ENCODE measurements at regions not wholly inside any gene's neighbourhood (a gene's known extent, or its start where the extent isn't known, plus 50 kb on each side); places are given as distances from the start of the nearest gene placed in this dataset.

DNA sequence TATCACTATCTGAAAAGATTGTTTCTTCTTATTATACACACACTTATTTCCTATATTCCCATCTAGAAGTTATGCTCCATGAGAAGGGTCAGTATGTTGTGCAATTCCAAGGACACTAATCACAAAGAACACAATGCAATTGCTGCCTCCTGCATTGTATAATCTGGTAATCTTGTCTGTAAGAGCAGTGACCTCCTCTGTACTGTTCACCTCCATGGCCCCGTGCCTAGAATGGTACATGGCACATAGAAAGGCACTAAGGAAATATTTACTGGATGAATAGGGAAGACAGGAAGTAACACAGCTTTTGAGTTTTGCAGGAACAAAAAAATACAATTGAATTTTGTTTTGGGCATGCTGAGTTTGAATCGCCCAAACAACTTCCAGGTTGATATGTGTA, 214.6 kb upstream of the SALL1 start:
- H3K4me3 Mint-ChIP-seq (ENCODE audit: unreplicated experiment), result no peak overlapping the region
- TF ChIP-seq, protein P1, sequence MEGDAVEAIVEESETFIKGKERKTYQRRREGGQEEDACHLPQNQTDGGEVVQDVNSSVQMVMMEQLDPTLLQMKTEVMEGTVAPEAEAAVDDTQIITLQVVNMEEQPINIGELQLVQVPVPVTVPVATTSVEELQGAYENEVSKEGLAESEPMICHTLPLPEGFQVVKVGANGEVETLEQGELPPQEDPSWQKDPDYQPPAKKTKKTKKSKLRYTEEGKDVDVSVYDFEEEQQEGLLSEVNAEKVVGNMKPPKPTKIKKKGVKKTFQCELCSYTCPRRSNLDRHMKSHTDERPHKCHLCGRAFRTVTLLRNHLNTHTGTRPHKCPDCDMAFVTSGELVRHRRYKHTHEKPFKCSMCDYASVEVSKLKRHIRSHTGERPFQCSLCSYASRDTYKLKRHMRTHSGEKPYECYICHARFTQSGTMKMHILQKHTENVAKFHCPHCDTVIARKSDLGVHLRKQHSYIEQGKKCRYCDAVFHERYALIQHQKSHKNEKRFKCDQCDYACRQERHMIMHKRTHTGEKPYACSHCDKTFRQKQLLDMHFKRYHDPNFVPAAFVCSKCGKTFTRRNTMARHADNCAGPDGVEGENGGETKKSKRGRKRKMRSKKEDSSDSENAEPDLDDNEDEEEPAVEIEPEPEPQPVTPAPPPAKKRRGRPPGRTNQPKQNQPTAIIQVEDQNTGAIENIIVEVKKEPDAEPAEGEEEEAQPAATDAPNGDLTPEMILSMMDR (IDR thresholded peaks at IDR 0.05), result no peak
- no peaks in the 10 kb centered on the region for H3K27me3 Mint-ChIP-seq (ENCODE audit: low read depth)
- H3K27ac Mint-ChIP-seq (ENCODE audit: unreplicated experiment), result no peak overlapping the region
- no peak for DNase-seq (ENCODE audit: low spot score)
- H3K4me1 Mint-ChIP-seq (ENCODE audit: low read depth), result no peaks in the 10 kb centered on the region
- H3K9me3 Mint-ChIP-seq (ENCODE audit: low read depth), result peaks cover 9% of the 10 kb centered on the region
- no peaks in the 10 kb centered on the region for H3K36me3 Mint-ChIP-seq (ENCODE audit: low read depth)

DNA sequence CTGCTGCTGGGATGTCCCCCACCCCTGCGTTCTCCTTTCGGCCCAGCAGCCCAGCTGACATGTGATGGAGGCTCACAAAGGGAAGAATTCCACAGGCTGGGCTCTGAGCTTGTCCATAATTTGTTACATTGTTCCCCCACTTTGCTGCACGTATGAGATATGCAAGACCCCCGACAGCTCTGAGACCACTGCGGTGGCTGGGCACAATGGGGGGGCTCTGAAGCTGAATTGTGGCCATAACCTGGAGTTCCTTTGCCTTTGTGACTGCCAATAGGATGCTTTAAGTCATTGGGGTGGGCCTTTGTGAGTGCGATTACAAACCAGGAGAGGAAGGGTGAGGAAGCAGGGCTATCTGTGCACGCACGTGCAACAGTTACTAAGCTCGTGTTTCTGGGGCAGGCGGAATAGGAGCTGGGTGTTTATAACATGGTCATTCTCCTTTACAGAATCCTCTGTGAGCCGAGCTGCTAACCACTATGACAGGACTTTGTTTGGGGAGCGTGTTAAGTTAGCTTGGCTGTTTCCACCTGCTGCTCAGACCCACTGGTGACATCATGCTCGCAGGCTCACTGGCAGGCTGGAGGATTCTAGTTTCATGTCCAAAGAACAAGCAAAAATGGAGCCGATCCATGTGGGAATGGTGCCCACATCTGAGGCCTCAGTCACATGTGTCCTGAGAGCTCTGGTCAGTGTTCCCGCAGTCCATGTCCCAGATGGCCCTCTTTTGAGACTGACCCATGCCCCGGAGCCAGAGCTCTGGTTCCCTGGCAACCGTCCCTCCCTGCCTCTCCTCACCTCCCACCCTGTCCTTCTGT, 208.3 kb upstream of the SALL1 start:
- no peak overlapping the region for H3K27ac Mint-ChIP-seq (ENCODE audit: unreplicated experiment)
- no peaks in the 10 kb centered on the region for H3K27me3 Mint-ChIP-seq (ENCODE audit: low read depth)
- no peaks in the 10 kb centered on the region for H3K4me1 Mint-ChIP-seq (ENCODE audit: low read depth)
- no peak for DNase-seq (ENCODE audit: low spot score)
- H3K36me3 Mint-ChIP-seq (ENCODE audit: low read depth), result no peaks in the 10 kb centered on the region
- no peak overlapping the region for H3K4me3 Mint-ChIP-seq (ENCODE audit: unreplicated experiment)
- TF ChIP-seq, protein P1 (IDR thresholded peaks at IDR 0.05), result no peak
- H3K9me3 Mint-ChIP-seq (ENCODE audit: low read depth), result no peaks in the 10 kb centered on the region

- TF ChIP-seq, protein P1 (IDR thresholded peaks at IDR 0.05), result no peak
- no peaks in the 10 kb centered on the region for H3K36me3 Mint-ChIP-seq (ENCODE audit: low read depth)
These were observed 206.8 kb upstream of the SALL1 start for GRCh38 chr16:51357839-51358238.

DNA sequence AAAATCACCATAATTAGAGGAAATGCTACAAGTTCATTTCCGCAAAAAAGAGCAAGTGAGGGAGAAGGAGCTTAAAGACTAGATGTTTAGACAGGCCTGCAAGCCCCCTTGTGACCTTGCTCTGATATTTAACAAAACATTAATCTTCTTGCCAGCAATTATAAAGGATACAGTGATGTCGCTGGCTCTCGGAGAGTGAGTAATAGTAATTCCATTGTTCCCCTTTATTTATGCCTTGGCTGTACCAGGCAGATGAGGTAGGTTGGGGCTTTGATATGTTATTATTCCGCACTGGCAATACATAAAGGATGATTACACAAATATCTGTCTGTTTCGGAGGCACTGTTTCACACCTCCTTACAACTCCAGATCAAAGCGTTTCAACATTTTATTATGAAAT, 204.8 kb upstream of the SALL1 start:
- H3K36me3 Mint-ChIP-seq (ENCODE audit: low read depth), result no peaks in the 10 kb centered on the region
- H3K4me1 Mint-ChIP-seq (ENCODE audit: low read depth), result no peaks in the 10 kb centered on the region
- DNase-seq (ENCODE audit: low spot score), result no peak
- no peaks in the 10 kb centered on the region for H3K9me3 Mint-ChIP-seq (ENCODE audit: low read depth)
- H3K27me3 Mint-ChIP-seq (ENCODE audit: low read depth), result no peaks in the 10 kb centered on the region
- no peak overlapping the region for H3K4me3 Mint-ChIP-seq (ENCODE audit: unreplicated experiment)
- H3K27ac Mint-ChIP-seq (ENCODE audit: unreplicated experiment), result no peak overlapping the region
- TF ChIP-seq, protein P1 (IDR thresholded peaks at IDR 0.05), result no peak

More at GRCh38 chr16:51357839-51358238, 206.8 kb upstream of the SALL1 start:
- H3K4me3 Mint-ChIP-seq (ENCODE audit: unreplicated experiment), result no peak overlapping the region
- no peak overlapping the region for H3K27ac Mint-ChIP-seq (ENCODE audit: unreplicated experiment)
- no peaks in the 10 kb centered on the region for H3K27me3 Mint-ChIP-seq (ENCODE audit: low read depth)
- DNase-seq (ENCODE audit: low spot score), result no peak
- H3K9me3 Mint-ChIP-seq (ENCODE audit: low read depth), result no peaks in the 10 kb centered on the region
- no peaks in the 10 kb centered on the region for H3K4me1 Mint-ChIP-seq (ENCODE audit: low read depth)

- TF ChIP-seq, protein P1 (IDR thresholded peaks at IDR 0.05), result no peak
- Mint-ChIP-seq H3K4me1 (ENCODE audit: low read depth) (no peaks in the 10 kb centered on the region), H3K36me3 (ENCODE audit: low read depth) (no peaks in the 10 kb centered on the region), H3K27me3 (ENCODE audit: low read depth) (no peaks in the 10 kb centered on the region), H3K4me3 (ENCODE audit: unreplicated experiment) (no peak overlapping the region), H3K27ac (ENCODE audit: unreplicated experiment) (no peak overlapping the region), H3K9me3 (ENCODE audit: low read depth) (no peaks in the 10 kb centered on the region)
- DNase-seq (ENCODE audit: low spot score), result no peak
These were observed 204.1 kb upstream of the SALL1 start for GRCh38 chr16:51355195-51355594.

Data from chondrocyte (in vitro differentiated cells).